CD4-positive, alpha-beta T cell (primary cell): ENCODE measurements at regions not wholly inside any gene's neighbourhood (a gene's known extent, or its start where the extent isn't known, plus 50 kb on each side); places are given as distances from the start of the nearest gene placed in this dataset.

ENCODE experiments used
- ATAC-seq: fragments of 200-7000 bp; cut with Tn5 transposase; one replicate; pipeline ENCODE4 v1.10.0; 2022; ENCODE audit warnings: mild to moderate bottlenecking; ENCODE audit not compliant: poor library complexity
- CTCF ChIA-PET: fragments of 350-600 bp; sonication (Branson Sonifier 250); formaldehyde crosslinking; loops from one replicate; lab custom pipeline; 2021; ENCODE audit warnings: antibody characterized with exemption, inconsistent platforms; lab: Charles Lee
- POLR2A ChIA-PET: fragments of 350-600 bp; sonication (Branson Sonifier 250); formaldehyde crosslinking; loops from one replicate; lab custom pipeline; 2021; ENCODE audit warnings: antibody characterized with exemption, inconsistent platforms; lab: Charles Lee
- DNase-seq, 14 experiments: peaks; one replicate each; pipeline ENCODE4 v3.0.0-alpha.2; 2013 to 2020; ENCODE audit warnings: mixed read lengths in 2 of 14
- H3K27ac ChIP-seq, 2 donors: one replicate each; pipeline versions ENCODE4 v1.5.1 to v1.7.0; 2013; ENCODE audit warnings: low read length in 2 of 2, low read depth in 1 of 2, mild to moderate bottlenecking in 1 of 2
- H3K27me3 ChIP-seq, 2 experiments: 1 replicate in 1 of 2; 2 replicates in 1 of 2; pipeline versions ENCODE4 v1.6.1 to v1.7.0; 2013; ENCODE audit warnings: low read length in 2 of 2, control low read depth in 1 of 2, mild to moderate bottlenecking in 1 of 2, moderate library complexity in 1 of 2; ENCODE audit not compliant: insufficient read depth in 2 of 2, control insufficient read depth in 1 of 2
- H3K36me3 ChIP-seq: one replicate; pipeline ENCODE4 v1.6.1; 2013; ENCODE audit warnings: low read length, control low read depth; ENCODE audit not compliant: insufficient read depth
- H3K4me1 ChIP-seq: one replicate; pipeline ENCODE4 v1.6.1; 2013; ENCODE audit warnings: low read length, control low read depth; ENCODE audit not compliant: insufficient read depth
- H3K4me3 ChIP-seq: one replicate; pipeline ENCODE4 v1.5.1; 2013; ENCODE audit warnings: mild to moderate bottlenecking, low read length, moderate library complexity
- H3K9me3 ChIP-seq, 2 experiments: 1 replicate in 1 of 2; 2 replicates in 1 of 2; pipeline versions ENCODE4 v1.6.1 to v1.7.0; 2013; ENCODE audit warnings: low read length in 2 of 2, mild to moderate bottlenecking in 2 of 2, control low read depth in 1 of 2, moderate library complexity in 1 of 2; ENCODE audit not compliant: control insufficient read depth in 1 of 2, insufficient read depth in 1 of 2
- H3K27ac Mint-ChIP-seq: one replicate; pipeline ENCODE4 v1.8.0; 2020; ENCODE audit warnings: mixed read lengths
- H3K27me3 Mint-ChIP-seq: one replicate; pipeline ENCODE4 v1.8.0; 2021; ENCODE audit warnings: mixed read lengths
- H3K36me3 Mint-ChIP-seq: one replicate; pipeline ENCODE4 v1.8.0; 2021; ENCODE audit warnings: low read depth, mixed read lengths
- H3K4me1 Mint-ChIP-seq: one replicate; pipeline ENCODE4 v1.8.0; 2021; ENCODE audit warnings: low read depth, mixed read lengths
- H3K4me3 Mint-ChIP-seq: one replicate; pipeline ENCODE4 v1.8.0; 2020; ENCODE audit warnings: mild to moderate bottlenecking, mixed read lengths
- H3K9me3 Mint-ChIP-seq: one replicate; pipeline ENCODE4 v1.8.0; 2020; ENCODE audit warnings: mixed read lengths
- CTCF ChIP-seq: fragments of 200-600 bp; IDR thresholded peaks from one replicate; pipeline ENCODE4 v1.8.0; 2022; ENCODE audit warnings: antibody characterized with exemption, mild to moderate bottlenecking
- intact Hi-C, 2 experiments: fragments of 100-400 bp; cut with DNase I in 1 of 2; cut with micrococcal nuclease in 1 of 2; formaldehyde crosslinking; loops; one replicate each; pipeline versions ENCODE4 v1.15.1 to v1.9.0; 2023 to 2025; cut with DNase I, micrococcal nuclease

- no peaks in the 10 kb centered on the region for H3K27me3 Mint-ChIP-seq
- intact Hi-C loops: no loop called here
- no peak overlapping the region for H3K27ac ChIP-seq
- ATAC-seq: no peak
- ChIA-PET POLR2A (interaction anchor here (0.6 kb wide), 1 partner anchor 64 kb away, joined by 3 read pairs; no protein-coding TSS in a partner anchor), CTCF (interaction anchor here (0.7 kb wide), 1 partner anchor 74 kb away, joined by 4 read pairs; no protein-coding TSS in a partner anchor)
- no peaks in the 10 kb centered on the region for H3K4me1 ChIP-seq
- DNase-seq: no peak
- no peaks in the 10 kb centered on the region for H3K36me3 ChIP-seq
- no peaks in the 10 kb centered on the region for H3K4me1 Mint-ChIP-seq
- H3K27ac Mint-ChIP-seq: no peak overlapping the region
- H3K27me3 ChIP-seq: no peaks in the 10 kb centered on the region
- H3K9me3 ChIP-seq: peaks cover 0 to 7% of the 10 kb centered on the region in 2 experiments
- H3K4me3 Mint-ChIP-seq: no peak overlapping the region
- H3K4me3 ChIP-seq: no peak overlapping the region
- TF ChIP-seq CTCF: no peak
- H3K9me3 Mint-ChIP-seq: peaks cover 5% of the 10 kb centered on the region
- no peaks in the 10 kb centered on the region for H3K36me3 Mint-ChIP-seq
These were observed 1247.6 kb downstream of the CNTNAP5 start for GRCh38 chr2:125272651-125273050.

- ATAC-seq (no peak), DNase-seq (no peak)
- TF ChIP-seq CTCF: no peak
- Histone ChIP-seq H3K36me3 (no peaks in the 10 kb centered on the region), H3K9me3 (peaks cover 0 to 7% of the 10 kb centered on the region in 2 experiments), H3K4me3 (no peak overlapping the region), H3K4me1 (no peaks in the 10 kb centered on the region), H3K27me3 (no peaks in the 10 kb centered on the region), H3K27ac (no peak overlapping the region)
- intact Hi-C loops: no loop called here
- Mint-ChIP-seq H3K9me3 (peaks cover 5% of the 10 kb centered on the region), H3K36me3 (no peaks in the 10 kb centered on the region), H3K27me3 (no peaks in the 10 kb centered on the region), H3K27ac (no peak overlapping the region), H3K4me3 (no peak overlapping the region), H3K4me1 (no peaks in the 10 kb centered on the region)
- ChIA-PET POLR2A (no interaction called here), CTCF (no interaction called here)
These were observed 1249.6 kb downstream of the CNTNAP5 start for GRCh38 chr2:125274718-125275117.

- Histone ChIP-seq H3K27me3 (no peaks in the 10 kb centered on the region), H3K9me3 (peaks cover 0 to 7% of the 10 kb centered on the region in 2 experiments), H3K4me3 (no peak overlapping the region), H3K27ac (no peak overlapping the region), H3K4me1 (no peaks in the 10 kb centered on the region), H3K36me3 (no peaks in the 10 kb centered on the region)
- TF ChIP-seq CTCF: no peak
- Mint-ChIP-seq H3K27me3 (no peaks in the 10 kb centered on the region), H3K4me1 (no peaks in the 10 kb centered on the region), H3K4me3 (no peak overlapping the region), H3K9me3 (peaks cover 6% of the 10 kb centered on the region), H3K36me3 (no peaks in the 10 kb centered on the region), H3K27ac (no peak overlapping the region)
- ATAC-seq (no peak), DNase-seq (no peak)
- POLR2A ChIA-PET: no interaction called here
- intact Hi-C loops: no loop called here
- CTCF ChIA-PET: no interaction called here
These were observed 1255.2 kb downstream of the CNTNAP5 start for GRCh38 chr2:125280265-125280664.
